ENCODE measurements at regions not wholly inside any gene's neighbourhood (a gene's known extent, or its start where the extent isn't known, plus 50 kb on each side); places are given as distances from the start of the nearest gene placed in this dataset.

DNA sequence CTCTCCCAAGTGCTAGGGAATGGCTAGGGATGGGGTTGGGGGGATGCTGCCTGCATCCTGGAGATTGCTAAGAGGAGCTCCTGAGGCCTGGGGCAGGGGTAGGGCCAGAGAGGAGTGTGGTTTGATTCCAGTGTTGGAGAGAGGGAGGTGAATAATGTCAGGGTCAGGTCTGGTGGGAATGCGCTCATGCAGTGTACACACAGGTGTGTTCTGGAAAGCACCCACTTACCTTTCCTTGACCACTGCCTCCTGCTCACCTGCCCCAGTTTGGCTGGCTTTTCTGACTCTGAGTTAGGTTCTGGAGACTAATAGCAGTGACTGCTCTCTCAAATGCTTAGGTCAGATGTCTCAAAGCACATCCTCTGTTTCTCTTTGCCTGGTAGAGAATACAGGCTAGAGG, 135.4 kb upstream of the BMPER start:
- peaks cover 2% of the 10 kb centered on the region for H3K36me3 Mint-ChIP-seq (ENCODE audit: low read depth, unreplicated experiment)
- Histone ChIP-seq H3K27me3 (ENCODE audit: insufficient read depth, low read length) (no peaks in the 10 kb centered on the region), H3K79me2 (ENCODE audit: insufficient read depth, low read length) (no peaks in the 10 kb centered on the region), H3K27ac (ENCODE audit: low read depth, low read length) (no peak overlapping the region), H3K4me3 (ENCODE audit: insufficient read depth, low read depth, low read length) (no peak overlapping the region), H3K36me3 (ENCODE audit: insufficient read depth, low read length) (no peaks in the 10 kb centered on the region), H3K4me1 (ENCODE audit: insufficient read depth, low read length) (peaks cover 16% of the 10 kb centered on the region), H4K20me1 (ENCODE audit: insufficient read depth, low read length) (no peaks in the 10 kb centered on the region), H3K9me3 (ENCODE audit: insufficient read depth, low read depth, low read length) (no peaks in the 10 kb centered on the region), H3K9ac (ENCODE audit: low read length) (no peak overlapping the region), H3K4me2 (ENCODE audit: low read length) (no peak overlapping the region), H2AFZ (ENCODE audit: low read depth, low read length) (no peak overlapping the region)
- no peak overlapping the region for H3K27ac Mint-ChIP-seq (ENCODE audit: unreplicated experiment)
- no peaks in the 10 kb centered on the region for H3K9me3 Mint-ChIP-seq (ENCODE audit: unreplicated experiment)
- no peak for FAIRE-seq
- H3K27me3 Mint-ChIP-seq (ENCODE audit: low read depth, unreplicated experiment): no peaks in the 10 kb centered on the region
- H3K4me1 Mint-ChIP-seq (ENCODE audit: low read depth, unreplicated experiment): no peaks in the 10 kb centered on the region
- no peak for DNase-seq (ENCODE audit: low read depth)
- TF ChIP-seq, protein P1, sequence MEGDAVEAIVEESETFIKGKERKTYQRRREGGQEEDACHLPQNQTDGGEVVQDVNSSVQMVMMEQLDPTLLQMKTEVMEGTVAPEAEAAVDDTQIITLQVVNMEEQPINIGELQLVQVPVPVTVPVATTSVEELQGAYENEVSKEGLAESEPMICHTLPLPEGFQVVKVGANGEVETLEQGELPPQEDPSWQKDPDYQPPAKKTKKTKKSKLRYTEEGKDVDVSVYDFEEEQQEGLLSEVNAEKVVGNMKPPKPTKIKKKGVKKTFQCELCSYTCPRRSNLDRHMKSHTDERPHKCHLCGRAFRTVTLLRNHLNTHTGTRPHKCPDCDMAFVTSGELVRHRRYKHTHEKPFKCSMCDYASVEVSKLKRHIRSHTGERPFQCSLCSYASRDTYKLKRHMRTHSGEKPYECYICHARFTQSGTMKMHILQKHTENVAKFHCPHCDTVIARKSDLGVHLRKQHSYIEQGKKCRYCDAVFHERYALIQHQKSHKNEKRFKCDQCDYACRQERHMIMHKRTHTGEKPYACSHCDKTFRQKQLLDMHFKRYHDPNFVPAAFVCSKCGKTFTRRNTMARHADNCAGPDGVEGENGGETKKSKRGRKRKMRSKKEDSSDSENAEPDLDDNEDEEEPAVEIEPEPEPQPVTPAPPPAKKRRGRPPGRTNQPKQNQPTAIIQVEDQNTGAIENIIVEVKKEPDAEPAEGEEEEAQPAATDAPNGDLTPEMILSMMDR (IDR thresholded peaks at IDR 0.05; ENCODE audit: insufficient read depth, low read depth, low read length): no peak
- TF ChIP-seq EZH2 (IDR thresholded peaks at IDR 0.05; ENCODE audit: insufficient read depth, low read length): no peak
- no peak overlapping the region for H3K4me3 Mint-ChIP-seq (ENCODE audit: unreplicated experiment)

DNA sequence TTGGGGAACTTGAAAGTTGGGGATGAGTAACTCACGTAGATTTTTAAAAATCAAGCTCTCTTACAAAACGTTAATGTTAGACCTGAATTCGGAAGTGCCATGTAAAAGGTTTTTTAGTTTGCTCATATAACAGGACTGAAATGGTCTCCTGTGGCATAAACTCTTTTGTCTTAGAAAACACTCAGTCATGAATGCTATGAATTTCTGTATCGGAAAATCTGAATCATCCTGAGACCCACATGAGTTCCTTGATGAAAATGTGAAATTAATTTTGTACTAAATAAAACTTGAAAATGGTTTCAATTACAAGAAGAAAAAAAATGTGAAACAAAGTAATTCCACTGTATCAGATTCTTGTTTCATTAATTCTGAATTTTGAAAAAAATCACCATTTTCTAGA, 134.8 kb upstream of the BMPER start:
- no peaks in the 10 kb centered on the region for H3K9me3 ChIP-seq (ENCODE audit: insufficient read depth, low read depth, low read length)
- H3K79me2 ChIP-seq (ENCODE audit: insufficient read depth, low read length): no peaks in the 10 kb centered on the region
- Mint-ChIP-seq H3K4me3 (ENCODE audit: unreplicated experiment) (no peak overlapping the region), H3K4me1 (ENCODE audit: low read depth, unreplicated experiment) (no peaks in the 10 kb centered on the region), H3K27ac (ENCODE audit: unreplicated experiment) (no peak overlapping the region), H3K27me3 (ENCODE audit: low read depth, unreplicated experiment) (no peaks in the 10 kb centered on the region), H3K9me3 (ENCODE audit: unreplicated experiment) (peaks cover 3% of the 10 kb centered on the region), H3K36me3 (ENCODE audit: low read depth, unreplicated experiment) (peaks cover 2% of the 10 kb centered on the region)
- H3K27me3 ChIP-seq (ENCODE audit: insufficient read depth, low read length): no peaks in the 10 kb centered on the region
- H4K20me1 ChIP-seq (ENCODE audit: insufficient read depth, low read length): no peaks in the 10 kb centered on the region
- no peaks in the 10 kb centered on the region for H3K36me3 ChIP-seq (ENCODE audit: insufficient read depth, low read length)
- H3K4me3 ChIP-seq (ENCODE audit: insufficient read depth, low read depth, low read length): no peak overlapping the region
- no peak for FAIRE-seq
- TF ChIP-seq EZH2 (IDR thresholded peaks at IDR 0.05; ENCODE audit: insufficient read depth, low read length): no peak
- TF ChIP-seq, protein P1 (IDR thresholded peaks at IDR 0.05; ENCODE audit: insufficient read depth, low read depth, low read length): no peak
- H2AFZ ChIP-seq (ENCODE audit: low read depth, low read length): no peak overlapping the region
- no peak overlapping the region for H3K9ac ChIP-seq (ENCODE audit: low read length)
- no peak overlapping the region for H3K4me2 ChIP-seq (ENCODE audit: low read length)
- DNase-seq (ENCODE audit: low read depth): no peak
- H3K27ac ChIP-seq (ENCODE audit: low read depth, low read length): no peak overlapping the region
- H3K4me1 ChIP-seq (ENCODE audit: insufficient read depth, low read length): peaks cover 21% of the 10 kb centered on the region

DNA sequence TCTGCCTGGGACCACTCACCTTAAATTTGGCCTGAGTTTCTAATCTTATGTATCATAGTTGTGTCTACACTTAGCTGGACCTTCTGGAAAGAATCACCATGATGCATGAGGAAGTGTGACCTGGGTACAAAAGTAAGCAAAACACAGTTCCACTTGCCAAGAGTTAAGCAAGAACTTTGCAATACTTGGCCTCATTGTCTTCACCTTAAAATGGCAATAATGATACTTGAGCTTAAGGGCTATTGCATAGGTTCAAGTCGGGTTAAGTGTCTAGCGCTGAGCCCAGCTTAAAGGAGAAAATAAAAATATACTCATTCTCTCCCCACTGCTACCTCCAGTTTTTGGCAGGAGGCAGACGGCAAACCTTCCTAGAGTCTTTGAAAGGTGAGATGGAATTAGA, 133.9 kb upstream of the BMPER start:
- H2AFZ ChIP-seq (ENCODE audit: low read depth, low read length): no peak overlapping the region
- no peaks in the 10 kb centered on the region for H3K27me3 ChIP-seq (ENCODE audit: insufficient read depth, low read length)
- Mint-ChIP-seq H3K4me3 (ENCODE audit: unreplicated experiment) (no peak overlapping the region), H3K27ac (ENCODE audit: unreplicated experiment) (no peak overlapping the region), H3K36me3 (ENCODE audit: low read depth, unreplicated experiment) (peaks cover 6% of the 10 kb centered on the region), H3K27me3 (ENCODE audit: low read depth, unreplicated experiment) (no peaks in the 10 kb centered on the region), H3K9me3 (ENCODE audit: unreplicated experiment) (peaks cover 4% of the 10 kb centered on the region), H3K4me1 (ENCODE audit: low read depth, unreplicated experiment) (no peaks in the 10 kb centered on the region)
- TF ChIP-seq, protein P1 (IDR thresholded peaks at IDR 0.05; ENCODE audit: insufficient read depth, low read depth, low read length): no peak
- TF ChIP-seq EZH2 (IDR thresholded peaks at IDR 0.05; ENCODE audit: insufficient read depth, low read length): no peak
- no peak overlapping the region for H3K27ac ChIP-seq (ENCODE audit: low read depth, low read length)
- H3K9me3 ChIP-seq (ENCODE audit: insufficient read depth, low read depth, low read length): no peaks in the 10 kb centered on the region
- no peak overlapping the region for H3K4me2 ChIP-seq (ENCODE audit: low read length)
- H3K4me3 ChIP-seq (ENCODE audit: insufficient read depth, low read depth, low read length): no peak overlapping the region
- no peak overlapping the region for H3K9ac ChIP-seq (ENCODE audit: low read length)
- FAIRE-seq (no peak), DNase-seq (ENCODE audit: low read depth) (no peak)
- H4K20me1 ChIP-seq (ENCODE audit: insufficient read depth, low read length): no peaks in the 10 kb centered on the region
- H3K79me2 ChIP-seq (ENCODE audit: insufficient read depth, low read length): no peaks in the 10 kb centered on the region
- no peaks in the 10 kb centered on the region for H3K36me3 ChIP-seq (ENCODE audit: insufficient read depth, low read length)
- H3K4me1 ChIP-seq (ENCODE audit: insufficient read depth, low read length): peaks cover 21% of the 10 kb centered on the region
